ENCODE measurements at regions not wholly inside any gene's neighbourhood (a gene's known extent, or its start where the extent isn't known, plus 50 kb on each side); places are given as distances from the start of the nearest gene placed in this dataset.

- TF ChIP-seq FOXM1 (IDR thresholded peaks at IDR 0.05; ENCODE audit: low read depth) (no peak), FOXM1 (CRISPR knock-in tag; IDR thresholded peaks at IDR 0.05; ENCODE audit: low read depth) (no peak), SP1 (CRISPR knock-in tag; IDR thresholded peaks at IDR 0.05) (no peak), PTTG1 (tag; IDR thresholded peaks at IDR 0.05; ENCODE audit: low read depth) (no peak), POLR2A (conservative IDR thresholded peaks at IDR 0.05) (no peak), YBX1 (IDR thresholded peaks at IDR 0.05) (no peak), PHTF2 (CRISPR knock-in tag; IDR thresholded peaks at IDR 0.05) (no peak), CBX2 (IDR thresholded peaks at IDR 0.05; ENCODE audit: insufficient read depth, low read length, poor library complexity, severe bottlenecking) (no peak), GATAD2B (IDR thresholded peaks at IDR 0.05; ENCODE audit: borderline replicate concordance) (no peak), ZBTB1 (CRISPR knock-in tag; IDR thresholded peaks at IDR 0.05; ENCODE audit: borderline replicate concordance, low read depth) (no peak), ZNF77 (CRISPR knock-in tag; IDR thresholded peaks at IDR 0.05) (no peak)
Observed at GRCh38 chr15:61654918-61655317, 405.3 kb downstream of the VPS13C start.

Measured in K562 (cell line).